ENCODE measurements at regions not wholly inside any gene's neighbourhood (a gene's known extent, or its start where the extent isn't known, plus 50 kb on each side); places are given as distances from the start of the nearest gene placed in this dataset.

GRCh38 chr4:115580901-115581300 is 467.5 kb upstream of the NDST4 start:
- no peaks in the 10 kb centered on the region for H3K4me1 ChIP-seq
- no peaks in the 10 kb centered on the region for H3K9me3 ChIP-seq
- no peak for TF ChIP-seq EP300 (IDR thresholded peaks at IDR 0.05)
- TF ChIP-seq CTCF (IDR thresholded peaks at IDR 0.05), result no peak
- TF ChIP-seq POLR2A (IDR thresholded peaks at IDR 0.05), result no peak
- no peak for TF ChIP-seq POLR2AphosphoS5 (IDR thresholded peaks at IDR 0.05)
- no peak overlapping the region for H3K4me3 ChIP-seq
- no peak overlapping the region for H3K27ac ChIP-seq
- no peaks in the 10 kb centered on the region for H3K36me3 ChIP-seq
- no peak for DNase-seq (ENCODE audit: low spot score in 2 of 2)
- H3K27me3 ChIP-seq, result no peaks in the 10 kb centered on the region

GRCh38 chr4:115575851-115576250 is 462.4 kb upstream of the NDST4 start:
- 52% methylated on average over 1 of the region's 1 CpG for WGBS
- TF ChIP-seq POLR2AphosphoS5 (IDR thresholded peaks at IDR 0.05) (no peak), EP300 (IDR thresholded peaks at IDR 0.05) (no peak), CTCF (IDR thresholded peaks at IDR 0.05) (no peak), POLR2A (IDR thresholded peaks at IDR 0.05) (no peak)
- no peaks in the 10 kb centered on the region for H3K27me3 ChIP-seq
- H3K27ac ChIP-seq, result no peak overlapping the region
- peaks cover 6% of the 10 kb centered on the region for H3K9me3 ChIP-seq
- no peak for DNase-seq (ENCODE audit: low spot score in 2 of 2)
- H3K4me1 ChIP-seq, result no peaks in the 10 kb centered on the region
- no peak overlapping the region for H3K4me3 ChIP-seq
- no peaks in the 10 kb centered on the region for H3K36me3 ChIP-seq

- no peaks in the 10 kb centered on the region for H3K36me3 ChIP-seq
- H3K4me3 ChIP-seq, result no peak overlapping the region
- H3K9me3 ChIP-seq, result no peaks in the 10 kb centered on the region
- no peak for DNase-seq (ENCODE audit: low spot score in 2 of 2)
- H3K27ac ChIP-seq, result no peak overlapping the region
- WGBS, result 15% methylated on average over 2 of the region's 2 CpGs
- TF ChIP-seq POLR2AphosphoS5 (IDR thresholded peaks at IDR 0.05) (no peak), POLR2A (IDR thresholded peaks at IDR 0.05) (no peak), EP300 (IDR thresholded peaks at IDR 0.05) (no peak), CTCF (IDR thresholded peaks at IDR 0.05) (no peak)
- no peaks in the 10 kb centered on the region for H3K4me1 ChIP-seq
- H3K27me3 ChIP-seq, result no peaks in the 10 kb centered on the region
Observed at GRCh38 chr4:115562506-115562905, 449.1 kb upstream of the NDST4 start.

- DNase-seq (ENCODE audit: low spot score in 2 of 2), result no peak
- WGBS, result 71% methylated on average over 2 of the region's 2 CpGs
- Histone ChIP-seq H3K27me3 (no peaks in the 10 kb centered on the region), H3K36me3 (no peaks in the 10 kb centered on the region), H3K9me3 (no peaks in the 10 kb centered on the region), H3K27ac (no peak overlapping the region), H3K4me1 (no peaks in the 10 kb centered on the region), H3K4me3 (no peak overlapping the region)
- no peak for TF ChIP-seq POLR2AphosphoS5 (IDR thresholded peaks at IDR 0.05)
- TF ChIP-seq CTCF (IDR thresholded peaks at IDR 0.05), result no peak
- TF ChIP-seq EP300 (IDR thresholded peaks at IDR 0.05), result no peak
- TF ChIP-seq POLR2A (IDR thresholded peaks at IDR 0.05), result no peak
Observed at GRCh38 chr4:115548123-115548522, 434.7 kb upstream of the NDST4 start.

GRCh38 chr4:115537387-115537786 is 424.0 kb upstream of the NDST4 start:
- H3K27ac ChIP-seq, result no peak overlapping the region
- WGBS, result 59% methylated on average over 2 of the region's 2 CpGs
- no peaks in the 10 kb centered on the region for H3K4me1 ChIP-seq
- H3K27me3 ChIP-seq, result no peaks in the 10 kb centered on the region
- no peaks in the 10 kb centered on the region for H3K9me3 ChIP-seq
- TF ChIP-seq POLR2A (IDR thresholded peaks at IDR 0.05) (no peak), CTCF (IDR thresholded peaks at IDR 0.05) (no peak), EP300 (IDR thresholded peaks at IDR 0.05) (no peak), POLR2AphosphoS5 (IDR thresholded peaks at IDR 0.05) (no peak)
- no peak for DNase-seq (ENCODE audit: low spot score in 2 of 2)
- no peak overlapping the region for H3K4me3 ChIP-seq
- no peaks in the 10 kb centered on the region for H3K36me3 ChIP-seq

Data from suprapubic skin (tissue), 4 donors.